SK-N-SH (cell line): ENCODE measurements at regions not wholly inside any gene's neighbourhood (a gene's known extent, or its start where the extent isn't known, plus 50 kb on each side); places are given as distances from the start of the nearest gene placed in this dataset.

Experiments
- CTCF ChIP-seq: fragments of 200-600 bp; sonication (generic); IDR thresholded peaks from 2 replicates; pipeline ENCODE4 v1.6.1; 2017; ENCODE audit warnings: antibody characterized with exemption, mild to moderate bottlenecking, moderate library complexity
- EP300 ChIP-seq, 2 experiments: IDR thresholded peaks; 2 replicates each; pipeline versions ENCODE4 v1.4.0 to v1.6.1; 2012; ENCODE audit warnings: borderline replicate concordance in 1 of 2, low read depth in 1 of 2, low read length in 1 of 2
- EZH2phosphoT487 ChIP-seq: fragments of 200-600 bp; sonication (generic); IDR thresholded peaks from 2 replicates; pipeline ENCODE4 v1.6.1; 2017; ENCODE audit warnings: low read depth, mixed run types, mild to moderate bottlenecking, antibody characterized with exemption, moderate library complexity, borderline replicate concordance
- FOXM1 ChIP-seq: IDR thresholded peaks from 2 replicates; pipeline ENCODE4 v1.4.0; 2012; ENCODE audit warnings: low read depth, mild to moderate bottlenecking
- MAX ChIP-seq: IDR thresholded peaks from 2 replicates; pipeline ENCODE4 v1.4.0; 2012; ENCODE audit warnings: low read depth
- POLR2AphosphoS5 ChIP-seq: IDR thresholded peaks from 2 replicates; pipeline ENCODE4 v1.6.1; 2012; ENCODE audit warnings: low read depth, low read length
- RAD21 ChIP-seq: IDR thresholded peaks from 2 replicates; pipeline ENCODE4 v1.6.1; 2012; ENCODE audit warnings: mild to moderate bottlenecking, low read length
- TAF1 ChIP-seq: IDR thresholded peaks from 2 replicates; pipeline ENCODE4 v1.6.1; 2012; ENCODE audit warnings: low read depth, mild to moderate bottlenecking, low read length, moderate library complexity, borderline replicate concordance
- USF1 ChIP-seq: IDR thresholded peaks from 2 replicates; pipeline ENCODE4 v1.4.0; 2012; ENCODE audit warnings: low read depth, borderline replicate concordance
- YY1 ChIP-seq: IDR thresholded peaks from 2 replicates; pipeline ENCODE4 v1.4.0; 2012; ENCODE audit warnings: low read depth, mild to moderate bottlenecking

GRCh38 chr18:28332071-28332470 is 155.1 kb upstream of the CDH2 start:
- TF ChIP-seq EP300 (IDR thresholded peaks at IDR 0.05; ENCODE audit: borderline replicate concordance in 1 of 2, low read depth in 1 of 2, low read length in 1 of 2) (no peak), FOXM1 (no peak), CTCF (no peak), MAX (no peak), USF1 (no peak), RAD21 (no peak), YY1 (no peak), POLR2AphosphoS5 (no peak), TAF1 (no peak), EZH2phosphoT487 (no peak)
